Mesenteric fat pad (tissue), 1 donor: ENCODE measurements at regions not wholly inside any gene's neighbourhood (a gene's known extent, or its start where the extent isn't known, plus 50 kb on each side); places are given as distances from the start of the nearest gene placed in this dataset.

Experiments used
- DNase-seq: peaks from one replicate; pipeline ENCODE4 v3.0.0-alpha.2; 2020; ENCODE audit warnings: low spot score
- donor health status: DM: yes; HTN: yes; CAD: no.

DNA sequence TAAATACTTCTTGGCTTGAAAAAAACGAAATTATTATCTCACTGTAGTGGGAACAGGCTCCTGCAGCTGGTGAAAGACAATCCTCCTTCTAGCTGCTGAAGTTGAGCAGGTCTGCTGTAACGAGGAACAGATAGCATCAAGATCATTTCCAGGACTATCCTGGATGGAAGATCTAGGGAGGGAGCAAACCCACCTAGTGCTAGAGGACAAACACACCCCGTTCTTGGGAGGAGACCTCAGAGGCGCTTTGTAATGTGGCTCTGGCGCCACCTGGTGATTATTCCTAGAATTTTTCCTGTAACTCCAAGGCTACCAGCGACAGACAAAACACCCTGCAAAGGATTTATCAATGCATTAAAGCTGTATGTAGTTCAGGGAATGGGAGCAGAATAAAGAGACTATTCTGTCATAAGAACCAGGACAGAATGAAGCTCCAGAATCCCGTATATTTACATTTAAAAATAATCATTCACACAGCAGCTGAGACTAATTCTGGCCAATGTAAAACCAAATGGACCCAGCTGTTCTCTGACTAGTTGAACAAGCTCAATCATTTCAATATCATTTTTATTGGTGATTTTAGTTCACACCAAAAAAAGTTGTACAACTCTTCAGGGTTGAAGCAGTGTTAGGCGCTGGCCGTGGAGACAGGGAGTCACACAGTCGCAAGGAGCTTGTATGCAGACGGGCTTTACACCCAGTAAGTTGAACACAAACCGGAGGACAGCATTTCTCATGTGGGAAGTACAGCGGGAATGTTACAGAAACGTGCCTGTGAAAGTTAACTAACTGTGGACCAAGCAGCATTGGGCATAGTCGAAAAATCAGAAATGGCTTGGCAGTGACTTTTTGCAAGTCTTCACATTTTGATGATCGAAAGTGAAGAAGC, 290.3 kb downstream of the TRIB2 start:
- no peak for DNase-seq

DNA sequence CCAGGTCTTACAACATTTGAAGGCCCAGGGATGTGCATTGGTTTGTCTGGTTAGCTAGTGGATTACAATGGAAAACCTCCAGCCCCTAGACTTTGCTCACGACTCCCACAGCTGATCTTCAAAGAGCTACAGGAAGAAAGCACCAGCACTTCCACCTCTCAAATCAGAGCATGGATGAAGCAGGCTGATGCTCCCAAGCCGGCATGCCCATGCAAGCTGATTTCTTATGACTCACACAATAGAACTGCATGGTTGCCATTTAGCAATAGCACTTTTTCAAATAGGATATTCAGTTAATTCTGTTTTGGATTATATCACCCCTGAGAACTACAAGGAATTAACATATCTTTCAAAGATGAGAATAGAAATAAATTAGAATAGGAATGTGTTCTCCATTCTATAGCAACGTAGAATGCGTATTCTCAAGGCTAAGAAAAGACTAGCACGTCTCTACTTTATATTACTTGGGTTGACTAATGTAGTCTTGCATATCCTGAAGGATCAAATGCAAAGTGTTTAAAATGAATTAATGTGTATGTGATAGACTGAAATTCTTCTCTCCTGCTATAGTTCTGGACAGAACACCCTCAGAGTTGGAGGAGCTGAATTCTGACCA, 292.4 kb downstream of the TRIB2 start:
- DNase-seq, result no peak

DNA sequence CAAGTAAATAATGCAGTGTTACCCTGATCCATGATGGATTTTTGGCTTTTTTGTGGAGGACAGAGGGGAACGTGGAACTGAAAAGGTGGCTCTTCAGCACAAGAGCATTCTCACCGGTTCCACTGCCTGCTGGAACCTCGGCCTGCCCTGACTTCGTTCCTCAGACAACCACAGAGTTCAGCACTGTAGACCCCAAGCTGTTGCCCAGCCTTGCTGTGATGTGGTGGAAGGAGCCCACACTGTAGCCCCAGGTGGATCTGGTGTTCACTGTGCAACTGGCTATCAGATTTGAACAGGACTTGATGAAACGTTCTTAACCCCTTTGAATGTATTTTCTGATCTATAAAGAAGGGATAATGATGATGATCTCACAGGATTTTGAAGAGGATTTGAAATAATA, 293.5 kb downstream of the TRIB2 start:
- DNase-seq, result no peak

DNA sequence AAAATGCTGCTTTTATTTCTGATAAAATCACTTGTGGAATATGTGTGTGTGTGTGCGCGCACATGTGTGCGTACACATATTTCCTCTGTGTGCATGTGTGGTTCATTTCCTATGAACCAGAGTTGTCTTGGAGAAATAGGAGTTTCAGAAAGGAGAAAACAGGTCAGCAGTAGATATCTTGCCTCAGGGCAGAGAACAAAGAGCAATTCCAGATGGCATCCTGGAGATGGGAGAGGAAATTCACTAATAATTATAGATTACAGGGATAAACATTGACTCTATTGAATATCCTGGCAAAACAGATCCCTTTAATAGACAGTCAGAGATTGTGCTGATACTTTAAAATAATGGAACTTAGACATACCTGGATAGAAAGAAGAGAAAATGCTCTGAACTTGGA, 298.0 kb downstream of the TRIB2 start:
- DNase-seq, result no peak

DNA sequence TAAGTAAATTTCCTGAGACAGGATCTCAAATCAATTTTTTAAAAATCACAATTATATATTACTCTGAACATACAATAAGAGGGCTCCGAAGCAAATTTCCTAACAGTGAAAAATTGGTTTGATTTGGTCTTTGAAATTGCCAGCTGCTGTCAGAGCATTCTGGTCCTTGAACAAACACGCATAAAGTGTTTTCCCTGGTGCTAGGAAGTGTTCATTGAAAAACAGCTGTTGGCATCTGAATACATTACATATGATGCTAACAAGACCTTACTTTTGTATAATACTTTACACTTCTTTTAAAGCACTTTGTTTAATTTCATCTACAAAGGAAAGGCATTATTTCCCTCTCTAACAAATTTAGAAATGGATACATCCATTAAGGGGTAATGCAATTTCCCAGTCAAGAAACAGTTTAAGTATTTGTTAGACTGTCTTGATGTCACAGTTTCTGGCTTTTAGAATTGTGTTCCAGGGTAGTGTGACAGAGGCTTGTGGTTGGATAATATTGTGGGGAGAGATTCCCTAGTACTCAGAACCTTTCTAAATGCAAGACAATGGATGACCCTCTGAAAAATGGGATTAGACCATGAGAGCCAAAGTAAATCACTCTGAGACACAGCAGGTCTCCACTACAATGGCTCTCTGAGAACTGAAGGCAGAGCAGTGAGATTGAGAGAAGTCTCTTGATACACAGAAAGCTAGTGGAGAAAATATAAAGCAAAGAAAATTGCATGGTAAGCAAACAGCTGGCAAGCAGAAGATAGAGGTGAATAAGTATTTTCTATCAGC, 299.0 kb downstream of the TRIB2 start:
- no peak for DNase-seq

DNA sequence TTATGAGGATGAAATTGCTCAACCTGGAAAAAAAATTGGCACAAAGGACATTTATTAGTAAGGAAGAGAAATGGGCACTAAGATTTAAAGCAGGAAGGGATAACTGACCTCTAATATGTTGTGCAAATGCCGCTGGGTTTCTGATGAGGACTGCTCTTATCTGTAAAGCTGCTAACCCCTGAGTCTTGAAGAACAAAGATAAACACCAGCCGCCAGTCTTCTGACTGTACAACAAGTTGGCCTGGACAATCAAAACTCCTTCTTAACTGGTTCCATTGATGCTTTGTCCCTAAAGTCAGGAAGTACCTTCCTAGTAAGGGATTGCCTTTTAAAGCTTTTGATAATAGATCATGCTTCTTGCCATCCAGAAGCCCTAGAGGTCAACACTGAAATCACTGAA, 301.8 kb downstream of the TRIB2 start:
- DNase-seq, result no peak

DNA sequence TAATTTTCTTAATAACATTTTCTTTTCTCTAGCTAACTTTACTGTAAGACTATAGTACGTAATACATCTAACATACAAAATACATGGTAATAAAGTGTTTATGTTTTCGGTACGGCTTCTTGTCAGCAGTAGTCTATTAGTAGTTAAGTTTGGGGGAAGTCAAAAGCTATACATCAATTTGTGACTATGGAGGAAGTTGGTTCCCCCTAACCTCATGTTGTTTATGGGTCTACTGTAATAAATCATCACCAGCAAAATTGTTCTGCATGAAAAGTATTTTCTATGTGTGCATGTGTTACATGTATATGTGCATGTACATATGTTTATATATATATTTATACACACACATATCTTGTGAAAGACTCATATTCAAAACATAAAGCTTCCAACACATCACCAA, 303.0 kb downstream of the TRIB2 start:
- DNase-seq, result no peak

DNA sequence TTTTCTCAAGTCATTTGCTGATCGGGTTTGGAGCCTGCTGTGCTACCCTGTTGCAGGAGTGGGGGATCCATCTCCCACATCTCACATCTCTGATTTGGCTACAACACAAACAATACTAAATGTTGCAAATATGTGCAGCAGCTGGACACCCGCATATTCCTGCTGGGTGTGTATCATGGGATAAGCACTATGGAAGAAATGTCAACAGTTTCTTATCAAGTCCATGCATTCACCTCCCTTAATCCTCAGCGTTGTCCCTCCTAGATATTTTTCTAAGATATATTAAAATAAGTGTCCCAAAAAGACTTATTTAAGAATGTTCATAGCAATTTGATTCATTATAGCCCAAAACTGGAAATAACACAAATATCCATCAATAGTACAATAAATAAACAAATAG, 303.7 kb downstream of the TRIB2 start:
- no peak for DNase-seq

DNA sequence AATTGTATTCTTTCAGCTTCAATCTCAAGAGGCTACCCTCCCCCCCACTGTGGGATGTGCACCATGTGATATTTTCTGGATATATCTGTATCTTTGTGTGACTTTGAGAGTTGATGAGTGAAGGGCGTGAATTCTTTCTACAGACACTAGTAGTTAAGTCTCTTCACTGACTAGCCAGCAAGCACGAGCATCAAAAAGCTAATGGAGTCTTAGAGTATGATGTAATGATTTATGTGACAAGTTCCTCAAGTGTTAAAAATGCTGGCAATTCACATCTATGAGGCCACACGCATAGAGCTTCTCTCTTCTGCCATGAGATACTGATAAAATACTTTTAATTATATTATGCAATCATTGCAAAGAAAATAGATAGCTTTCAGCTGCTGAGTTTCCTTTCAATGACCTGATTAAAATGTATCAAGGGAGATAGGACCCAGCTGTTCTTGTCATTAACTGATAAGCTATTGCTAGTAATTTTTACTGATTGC, 304.8 kb downstream of the TRIB2 start:
- no peak for DNase-seq

DNA sequence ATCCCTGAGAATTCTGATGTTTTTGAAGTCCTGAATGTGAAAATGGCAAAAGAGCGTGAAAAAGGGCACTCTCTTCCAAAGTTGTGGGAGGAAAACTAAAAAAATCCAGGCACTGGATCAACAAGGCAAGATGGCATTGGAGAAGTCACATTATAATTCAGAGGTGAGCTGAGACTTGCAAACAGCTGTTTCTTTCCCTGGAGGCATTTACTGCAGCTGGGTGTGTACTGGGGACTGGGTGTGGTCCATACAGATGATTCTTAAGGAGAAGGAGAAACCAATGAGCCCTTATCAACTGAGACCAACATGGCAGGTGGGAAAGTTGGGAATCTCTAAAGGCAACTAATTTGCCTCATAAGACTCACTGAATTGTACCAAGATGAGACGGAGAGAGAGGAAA, 313.9 kb downstream of the TRIB2 start:
- no peak for DNase-seq

DNA sequence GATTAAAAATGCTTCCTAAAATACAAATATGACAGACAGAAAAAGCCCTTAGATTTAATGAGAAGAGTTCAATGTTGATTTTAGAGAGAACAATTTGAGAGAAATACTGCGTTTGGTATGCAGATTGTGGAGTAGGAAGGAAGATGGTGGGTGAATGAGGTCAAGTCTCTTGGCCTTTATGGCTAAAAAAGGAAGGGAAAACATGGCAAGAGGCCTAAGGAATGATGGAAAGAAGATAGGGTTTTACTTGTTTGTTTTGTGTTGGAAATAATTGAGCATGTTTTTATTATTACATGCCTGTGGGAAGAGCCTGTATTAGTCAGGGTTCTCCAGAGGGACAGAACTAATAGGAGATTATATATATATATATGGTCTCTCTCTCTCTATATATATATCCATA, 318.1 kb downstream of the TRIB2 start:
- DNase-seq, result no peak

DNA sequence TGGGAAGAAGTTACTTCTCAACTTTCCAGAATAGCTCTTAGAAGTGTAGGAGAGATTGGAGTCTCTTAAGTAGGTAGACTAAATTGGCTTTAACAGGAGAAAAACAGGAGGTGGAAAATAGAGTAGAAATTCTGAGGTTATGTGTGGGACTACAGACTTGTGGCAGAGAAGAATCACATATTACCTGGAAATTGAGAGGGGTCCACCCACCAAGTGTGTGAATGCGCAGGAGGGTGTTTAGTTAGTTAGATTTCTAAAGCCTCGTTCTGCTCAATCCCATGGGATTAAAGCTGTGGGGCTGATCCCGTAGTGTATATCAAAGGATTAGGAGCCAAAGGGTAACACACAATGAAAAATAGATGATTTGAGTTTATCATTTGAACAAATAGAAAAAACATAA, 319.1 kb downstream of the TRIB2 start:
- no peak for DNase-seq

DNA sequence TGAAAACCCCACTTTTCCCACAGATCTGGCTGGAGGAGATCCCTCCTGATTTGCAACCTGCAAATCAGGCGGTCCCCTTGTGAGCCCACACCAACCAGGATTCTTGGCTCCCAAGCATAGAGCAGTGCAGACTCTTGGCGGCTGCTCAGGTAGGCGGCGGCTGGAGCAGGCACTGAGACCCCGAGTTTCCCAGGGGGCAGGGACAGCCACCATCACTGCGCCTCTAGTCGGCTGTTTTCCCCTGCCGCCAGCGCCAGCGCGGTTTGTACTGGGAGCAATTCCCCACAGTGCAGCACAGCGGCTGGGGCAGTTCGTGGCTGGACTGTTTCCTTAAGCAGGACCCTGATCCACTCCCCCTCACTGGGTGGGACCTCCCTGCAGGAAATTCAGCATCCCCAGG, 323.3 kb downstream of the TRIB2 start:
- no peak for DNase-seq

DNA sequence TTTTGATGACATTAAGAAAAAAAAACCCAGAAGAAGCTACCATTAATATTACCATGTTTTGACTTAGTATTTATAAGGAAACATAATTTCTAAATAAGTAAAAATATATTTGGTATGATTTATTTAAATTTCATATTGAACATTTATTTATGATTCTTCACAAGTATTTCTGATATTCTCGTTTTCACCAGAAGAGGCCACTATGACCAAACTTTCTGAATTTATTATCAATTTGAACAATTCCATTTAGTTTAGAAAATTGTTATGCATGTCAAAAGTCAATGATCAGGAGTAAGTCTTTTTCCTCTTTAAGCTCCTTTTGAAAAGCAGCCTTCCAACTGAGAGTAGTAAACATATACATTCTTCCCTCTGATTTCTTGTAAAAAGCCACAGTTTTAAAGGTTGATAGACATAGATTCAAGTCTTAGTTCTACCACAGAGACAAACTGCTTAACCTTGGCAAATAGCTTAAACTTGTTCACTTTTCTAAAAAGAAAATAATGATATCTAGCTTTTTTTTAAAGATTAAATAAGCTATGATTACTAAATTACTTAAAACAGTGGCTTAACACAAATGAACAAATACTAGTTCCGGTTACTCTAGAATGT, 329.9 kb downstream of the TRIB2 start:
- no peak for DNase-seq

DNA sequence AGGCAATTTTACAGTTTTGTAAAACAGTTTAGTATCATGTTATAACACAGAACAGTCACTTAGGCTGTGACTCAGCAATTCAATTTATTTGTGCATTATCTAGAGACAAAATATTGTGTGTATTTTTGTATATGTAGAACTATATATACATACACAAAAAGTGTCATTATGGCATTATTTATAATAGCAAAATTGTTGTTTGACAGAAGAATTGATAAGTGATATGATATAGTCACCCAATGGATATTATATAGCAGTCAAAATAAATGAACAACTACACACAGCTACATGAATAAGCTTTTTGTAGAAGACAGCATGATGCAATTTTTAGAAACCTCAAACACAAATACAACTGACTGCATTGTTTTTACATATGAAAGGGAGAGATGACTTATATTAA, 334.0 kb downstream of the TRIB2 start:
- no peak for DNase-seq

DNA sequence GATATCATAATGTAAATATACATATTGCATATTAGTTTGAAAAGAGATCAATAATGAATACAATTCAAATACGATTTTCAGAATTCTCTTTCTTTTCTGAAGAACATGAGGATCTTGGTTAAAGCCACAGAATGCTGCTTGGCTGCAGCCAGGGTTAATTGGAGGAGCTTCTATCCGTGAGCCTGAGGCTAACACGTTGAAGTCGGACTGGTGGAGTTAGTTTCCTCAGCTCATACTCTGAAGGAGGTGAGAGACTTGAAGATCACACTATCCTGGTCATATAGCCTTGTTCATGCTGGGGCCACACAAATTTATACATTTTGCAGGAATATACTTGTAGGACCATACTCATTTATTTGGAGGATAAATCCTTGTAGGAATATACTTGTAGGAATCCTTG, 335.8 kb downstream of the TRIB2 start:
- DNase-seq, result no peak

DNA sequence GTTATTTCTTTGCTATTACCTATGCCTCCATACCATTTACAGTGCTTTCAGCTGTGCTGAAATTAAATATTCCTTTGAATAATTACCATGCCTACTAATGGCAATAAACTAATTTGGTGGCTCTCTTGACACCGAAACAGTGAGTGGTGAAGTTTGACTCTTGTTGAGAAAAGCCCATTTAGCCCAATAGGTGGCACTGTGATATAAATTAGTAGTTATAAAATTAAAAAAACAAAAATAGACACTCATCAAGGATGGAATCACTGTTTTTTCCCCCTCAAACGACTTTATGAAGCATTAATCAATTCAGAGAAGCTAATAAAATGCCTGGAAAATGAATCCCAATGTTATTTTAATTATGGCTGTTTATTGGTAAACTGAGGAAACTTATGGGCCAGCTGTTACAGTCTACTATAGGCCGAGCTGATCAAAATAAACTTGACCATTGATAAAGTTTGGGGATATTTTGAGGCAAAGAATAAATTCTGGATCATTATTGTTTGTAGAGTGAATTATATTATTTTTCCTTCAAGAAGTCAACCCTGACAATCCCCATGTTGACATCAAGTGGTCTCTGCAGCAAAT, 339.6 kb downstream of the TRIB2 start:
- DNase-seq, result no peak

DNA sequence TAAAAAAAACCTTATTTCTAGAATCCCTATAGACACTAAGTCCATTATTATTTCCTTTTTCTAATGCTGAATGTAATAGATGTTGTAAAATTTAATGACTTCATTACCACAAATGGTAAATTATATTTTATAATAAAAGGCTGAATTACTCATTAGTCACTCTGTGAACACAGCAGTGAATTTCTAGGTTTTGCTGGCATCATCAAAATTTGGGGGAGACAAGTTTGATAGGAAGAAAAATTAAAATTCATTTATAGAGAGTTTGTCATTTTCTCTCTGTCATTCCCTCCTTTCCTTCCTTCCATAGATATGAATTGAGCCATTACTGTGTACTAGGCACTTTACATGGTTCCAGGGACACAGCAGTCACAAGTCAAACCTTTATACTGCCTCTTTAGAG, 340.9 kb downstream of the TRIB2 start:
- DNase-seq, result no peak

DNA sequence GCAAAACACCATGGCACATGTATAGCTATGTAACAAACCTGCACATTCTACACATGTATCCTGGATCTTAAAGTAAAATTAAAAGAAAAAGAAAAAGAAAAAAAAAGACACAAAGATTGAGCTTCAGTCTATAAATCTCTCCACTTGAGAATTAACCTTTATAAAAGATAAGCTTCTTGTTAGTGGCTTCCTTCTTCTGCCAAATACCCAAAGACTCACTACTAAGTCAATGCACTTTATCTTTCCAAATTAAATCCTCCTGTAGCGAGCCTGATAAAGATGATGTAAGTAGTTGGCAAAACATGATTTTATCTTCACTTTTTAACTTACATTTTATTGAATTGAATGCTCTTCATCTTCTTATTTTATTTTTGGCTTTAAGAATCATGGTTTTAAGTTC, 349.9 kb downstream of the TRIB2 start:
- no peak for DNase-seq

DNA sequence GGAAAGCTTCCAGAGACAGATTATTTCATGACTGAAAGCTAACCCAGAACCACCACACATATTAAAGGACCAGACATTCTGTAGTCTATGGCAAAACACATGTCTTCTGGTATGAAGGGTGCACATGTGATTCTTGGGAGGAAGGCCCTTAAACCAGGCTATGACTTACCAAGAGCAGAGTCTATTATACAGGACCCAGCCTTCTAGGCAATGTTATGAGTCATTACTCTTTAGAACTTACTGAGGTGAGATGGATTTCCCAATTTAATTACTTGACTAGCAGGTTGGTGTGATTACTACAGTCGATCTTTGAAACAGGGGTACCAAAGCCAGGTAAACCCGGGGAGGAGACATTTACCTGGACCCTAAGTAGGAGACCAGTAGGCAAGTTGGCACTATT, 350.8 kb downstream of the TRIB2 start:
- DNase-seq, result no peak

DNA sequence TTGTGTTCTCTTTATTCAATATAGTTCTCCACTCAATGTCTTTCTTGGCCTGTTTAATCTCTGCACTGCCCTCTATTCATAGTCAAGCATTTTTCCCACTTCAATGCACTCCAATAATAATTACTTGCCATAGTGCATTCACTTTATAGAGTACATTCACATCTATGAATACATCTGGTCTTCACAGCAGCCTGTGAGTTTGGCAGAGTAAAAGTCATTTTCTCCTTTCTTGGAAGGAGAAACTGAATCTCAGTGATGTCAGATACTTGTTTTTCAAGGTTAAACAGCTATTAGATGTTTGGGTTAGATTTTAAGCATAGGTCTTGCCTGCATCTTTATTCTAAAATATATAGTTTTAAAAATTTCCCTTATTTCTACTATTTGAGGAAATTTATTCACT, 373.2 kb downstream of the TRIB2 start:
- no peak for DNase-seq
